SHP77 treated with DMSO at 0.1 percent for 48 hours (cell line): ENCODE measurements at regions not wholly inside any gene's neighbourhood (a gene's known extent, or its start where the extent isn't known, plus 50 kb on each side); places are given as distances from the start of the nearest gene placed in this dataset.

Source experiments
- DNase-seq: peaks from one replicate; lab custom pipeline; 2025; lab: John Stamatoyannopoulos, UW

GRCh38 chr12:66915306-66915904 lies 236.5 kb upstream of the GRIP1 start:
- DNase-seq = no peak

- no peak for DNase-seq
Measured at GRCh38 chr12:66916189-66916588, 237.3 kb upstream of the GRIP1 start.

GRCh38 chr12:66919466-66919865 lies 240.6 kb upstream of the GRIP1 start:
- DNase-seq = no peak

- DNase-seq = no peak
Measured at GRCh38 chr12:66920205-66920604, 241.3 kb upstream of the GRIP1 start.

- DNase-seq = no peak
Measured at GRCh38 chr12:66921151-66921550, 242.3 kb upstream of the GRIP1 start.

GRCh38 chr12:66925083-66925482 lies 246.2 kb upstream of the GRIP1 start:
- no peak for DNase-seq

- DNase-seq = no peak
Measured at GRCh38 chr12:66929121-66929520, 250.2 kb upstream of the GRIP1 start.

GRCh38 chr12:66931091-66931490 lies 252.2 kb upstream of the GRIP1 start:
- DNase-seq = no peak

GRCh38 chr12:66932126-66932525 lies 253.2 kb upstream of the GRIP1 start:
- DNase-seq = no peak

- no peak for DNase-seq
Measured at GRCh38 chr12:66934302-66935062, 255.6 kb upstream of the GRIP1 start.

GRCh38 chr12:66941150-66941549 lies 262.3 kb upstream of the GRIP1 start:
- no peak for DNase-seq

- no peak for DNase-seq
Measured at GRCh38 chr12:66942741-66943465, 264.0 kb upstream of the GRIP1 start.

- DNase-seq = no peak
Measured at GRCh38 chr12:66944365-66944764, 265.5 kb upstream of the GRIP1 start.

- no peak for DNase-seq
Measured at GRCh38 chr12:66945189-66945817, 266.4 kb upstream of the GRIP1 start.

- DNase-seq = no peak
Measured at GRCh38 chr12:66947119-66947518, 268.2 kb upstream of the GRIP1 start.

GRCh38 chr12:66952668-66953067 lies 273.8 kb upstream of the GRIP1 start:
- DNase-seq = no peak

GRCh38 chr12:66956300-66956699 lies 277.4 kb upstream of the GRIP1 start:
- DNase-seq = no peak

- DNase-seq = no peak
Measured at GRCh38 chr12:66959276-66959675, 280.4 kb upstream of the GRIP1 start.

GRCh38 chr12:66960006-66960405 lies 281.1 kb upstream of the GRIP1 start:
- no peak for DNase-seq

- DNase-seq = no peak
Measured at GRCh38 chr12:66960704-66961690, 282.1 kb upstream of the GRIP1 start.

- no peak for DNase-seq
Measured at GRCh38 chr12:66962290-66962689, 283.4 kb upstream of the GRIP1 start.
